Upper lobe of left lung (tissue), 4 donors: ENCODE measurements at regions not wholly inside any gene's neighbourhood (a gene's known extent, or its start where the extent isn't known, plus 50 kb on each side); places are given as distances from the start of the nearest gene placed in this dataset.

Experiments used
- CTCF ChIP-seq, 6 experiments: fragments of 450-650 bp in 4 of 6; fragments of 200-600 bp in 2 of 6; sonication (generic) in 2 of 6; IDR thresholded peaks; one replicate each; pipeline ENCODE4 v1.5.1; 2016 to 2019; ENCODE audit warnings: antibody characterized with exemption in 6 of 6
- EP300 ChIP-seq, 4 donors: sonication (generic); formaldehyde crosslinking; IDR thresholded peaks; one replicate each; pipeline ENCODE4 v1.5.1; 2017; ENCODE audit warnings: antibody characterized with exemption in 4 of 4, control low read depth in 2 of 4
- POLR2AphosphoS5 ChIP-seq, 2 donors: sonication (generic); formaldehyde crosslinking; IDR thresholded peaks; one replicate each; pipeline ENCODE4 v1.5.1; 2017; ENCODE audit warnings: antibody characterized with exemption in 2 of 2

DNA sequence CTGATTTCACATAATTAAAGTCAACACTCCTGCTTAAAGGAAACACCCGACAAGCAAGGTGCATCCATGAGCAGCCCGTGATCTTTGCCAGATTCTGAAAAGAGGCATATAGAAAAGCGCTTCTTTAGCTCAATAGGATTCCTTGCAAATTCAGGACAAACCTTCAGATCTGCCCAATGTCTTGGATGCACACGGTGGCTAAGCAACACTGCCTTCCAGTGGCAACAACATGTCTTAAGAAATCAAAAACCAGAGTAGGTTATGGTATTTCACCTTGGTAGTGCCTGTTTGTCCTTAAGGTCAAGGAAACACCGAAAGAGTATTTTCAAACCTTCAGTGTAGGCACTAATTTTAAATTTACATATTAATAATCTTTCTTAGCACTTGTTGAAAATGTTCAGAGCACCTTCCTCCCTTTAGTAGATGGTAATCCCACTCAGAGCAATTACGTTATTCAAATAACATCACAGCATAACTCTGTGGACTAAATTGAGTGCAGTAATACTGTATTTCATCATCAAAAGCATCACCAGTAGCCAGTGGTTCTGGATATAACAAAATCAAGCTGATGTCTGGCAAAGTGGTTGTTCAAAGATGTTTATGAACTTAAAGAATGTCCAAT, 58.0 kb upstream of the CDKN3 start:
- TF ChIP-seq CTCF (IDR thresholded peaks at IDR 0.05) (peak in 1 of 6 experiments; percentile 14), POLR2AphosphoS5 (IDR thresholded peaks at IDR 0.05) (no peak), EP300 (IDR thresholded peaks at IDR 0.05) (no peak)
